Epithelial cell of esophagus (primary cell): ENCODE measurements at regions not wholly inside any gene's neighbourhood (a gene's known extent, or its start where the extent isn't known, plus 50 kb on each side); places are given as distances from the start of the nearest gene placed in this dataset.
A peak's percentile ranks its signal among the peaks of the same experiment; 100 is the strongest.

Source experiments
- DNase-seq: peaks from one replicate; pipeline ENCODE4 v3.0.0; 2010; ENCODE audit warnings: low read depth
- H3K4me3 ChIP-seq: 2 replicates; pipeline ENCODE4 v1.5.1; 2011; ENCODE audit warnings: mild to moderate bottlenecking, low read length, control low read depth
- TF ChIP-seq, protein P1 (sequence below): IDR thresholded peaks from 2 replicates; pipeline ENCODE4 v1.5.1; 2011; ENCODE audit warnings: low read depth, mild to moderate bottlenecking, low read length, control low read depth, inconsistent platforms; ENCODE audit not compliant: insufficient read depth; ENCODE audit errors: missing control alignments

DNA sequence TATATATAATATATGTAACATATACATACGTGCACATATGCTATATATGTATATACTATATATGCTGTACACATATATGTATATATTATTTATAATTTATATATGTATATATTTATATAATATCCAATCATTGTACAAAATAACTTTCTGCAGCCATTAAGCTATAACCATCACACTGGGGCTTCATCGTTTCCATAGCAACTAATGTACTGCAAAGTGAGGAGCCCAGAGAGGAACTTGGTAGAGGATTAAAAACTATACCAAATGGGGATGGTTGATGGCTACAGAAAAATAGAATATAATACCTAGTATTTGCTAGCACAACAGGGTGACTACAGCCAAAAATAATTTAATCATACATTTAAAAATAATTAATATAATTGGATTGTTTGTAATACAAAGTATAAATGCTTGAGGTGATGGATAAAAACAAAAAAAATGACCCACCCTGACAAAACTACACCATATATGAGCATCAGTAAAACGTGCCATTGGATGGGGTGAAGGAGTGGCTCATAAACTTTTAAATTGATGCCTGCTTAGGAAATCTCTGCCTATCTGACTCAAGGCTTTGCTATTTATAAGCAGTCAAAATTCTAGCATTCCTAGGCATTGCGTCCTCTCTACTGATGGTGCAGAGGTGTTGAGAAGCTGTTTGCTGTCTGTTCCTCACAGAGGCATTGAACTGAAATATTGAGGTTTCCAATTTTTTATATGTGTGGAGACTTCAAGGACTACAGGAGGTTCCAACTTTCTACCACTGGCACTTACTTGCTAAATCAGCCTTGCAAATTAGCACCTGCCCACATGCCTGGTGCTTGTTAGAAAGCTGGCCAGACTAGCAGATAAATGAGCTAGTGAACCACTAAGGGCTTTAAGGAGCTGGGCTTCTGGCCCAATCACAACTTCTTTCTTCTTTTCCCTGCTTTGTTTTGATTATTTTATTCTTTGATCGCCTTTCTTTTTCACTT is 190.1 kb downstream of the SCP2D1 start:
- H3K4me3 ChIP-seq, result no peak overlapping the region
- DNase-seq, result no peak
- TF ChIP-seq, protein P1, sequence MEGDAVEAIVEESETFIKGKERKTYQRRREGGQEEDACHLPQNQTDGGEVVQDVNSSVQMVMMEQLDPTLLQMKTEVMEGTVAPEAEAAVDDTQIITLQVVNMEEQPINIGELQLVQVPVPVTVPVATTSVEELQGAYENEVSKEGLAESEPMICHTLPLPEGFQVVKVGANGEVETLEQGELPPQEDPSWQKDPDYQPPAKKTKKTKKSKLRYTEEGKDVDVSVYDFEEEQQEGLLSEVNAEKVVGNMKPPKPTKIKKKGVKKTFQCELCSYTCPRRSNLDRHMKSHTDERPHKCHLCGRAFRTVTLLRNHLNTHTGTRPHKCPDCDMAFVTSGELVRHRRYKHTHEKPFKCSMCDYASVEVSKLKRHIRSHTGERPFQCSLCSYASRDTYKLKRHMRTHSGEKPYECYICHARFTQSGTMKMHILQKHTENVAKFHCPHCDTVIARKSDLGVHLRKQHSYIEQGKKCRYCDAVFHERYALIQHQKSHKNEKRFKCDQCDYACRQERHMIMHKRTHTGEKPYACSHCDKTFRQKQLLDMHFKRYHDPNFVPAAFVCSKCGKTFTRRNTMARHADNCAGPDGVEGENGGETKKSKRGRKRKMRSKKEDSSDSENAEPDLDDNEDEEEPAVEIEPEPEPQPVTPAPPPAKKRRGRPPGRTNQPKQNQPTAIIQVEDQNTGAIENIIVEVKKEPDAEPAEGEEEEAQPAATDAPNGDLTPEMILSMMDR, result no peak

DNA sequence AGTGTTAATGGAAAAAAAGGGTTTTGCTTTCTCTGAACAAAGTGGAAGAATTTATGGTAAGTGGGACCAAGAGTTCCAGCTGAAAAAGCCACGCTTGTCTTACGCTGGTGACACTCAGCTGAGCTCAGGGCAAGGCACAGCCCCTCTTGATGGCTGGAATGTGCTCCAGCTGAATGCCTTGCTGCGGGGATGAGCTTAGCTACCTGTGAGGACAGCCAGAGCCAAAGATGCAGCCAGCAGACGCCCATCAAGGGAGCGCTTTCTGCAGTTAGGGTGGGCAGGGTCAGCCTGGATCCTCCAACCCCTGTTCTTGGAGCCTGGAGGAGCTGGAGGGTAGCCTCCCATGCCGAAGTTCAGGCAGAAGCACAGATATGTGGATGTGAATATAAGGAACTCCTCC is 191.4 kb downstream of the SCP2D1 start:
- TF ChIP-seq, protein P1, result no peak
- no peak for DNase-seq
- H3K4me3 ChIP-seq, result no peak overlapping the region

GRCh38 chr20:19008497-19008896 is 194.9 kb downstream of the SCP2D1 start:
- TF ChIP-seq, protein P1, result no peak
- DNase-seq, result no peak
- no peak overlapping the region for H3K4me3 ChIP-seq

GRCh38 chr20:19009081-19009688 is 195.6 kb downstream of the SCP2D1 start:
- TF ChIP-seq, protein P1, result no peak
- H3K4me3 ChIP-seq, result no peak overlapping the region
- DNase-seq, result no peak

GRCh38 chr20:19012676-19013075 is 199.1 kb downstream of the SCP2D1 start:
- no peak overlapping the region for H3K4me3 ChIP-seq
- TF ChIP-seq, protein P1, result no peak
- DNase-seq, result peak; percentile 13

- no peak overlapping the region for H3K4me3 ChIP-seq
- TF ChIP-seq, protein P1, result no peak
- DNase-seq, result no peak
Observed at GRCh38 chr20:19013907-19014306, 198.5 kb upstream of the SLC24A3 start.
